ENCODE measurements at regions not wholly inside any gene's neighbourhood (a gene's known extent, or its start where the extent isn't known, plus 50 kb on each side); places are given as distances from the start of the nearest gene placed in this dataset.

DNA sequence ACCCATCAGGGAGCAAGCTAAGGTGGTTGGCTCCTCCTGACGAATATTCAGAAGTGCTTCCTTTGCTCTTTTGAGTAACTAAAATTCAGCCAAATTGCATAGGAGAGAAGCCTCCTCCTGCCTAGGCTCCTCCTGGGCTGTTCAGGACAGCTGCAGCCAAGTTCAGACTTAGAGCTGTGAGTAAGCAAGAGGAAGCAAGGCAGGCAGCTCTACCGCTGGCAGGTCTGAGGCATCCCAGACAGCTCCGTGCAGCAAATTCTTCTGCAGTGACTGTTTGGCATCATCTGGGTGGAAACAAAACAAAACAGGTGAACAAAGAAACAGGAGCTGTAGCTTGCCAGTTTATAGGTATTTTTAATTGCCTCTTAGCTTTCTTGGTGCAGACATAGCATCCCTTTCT is 421.0 kb downstream of the GADD45G start:
- no peaks in the 10 kb centered on the region for H3K9me3 ChIP-seq (ENCODE audit: insufficient read depth, low read length)
- H4K20me1 ChIP-seq (ENCODE audit: low read depth, low read length) = no peaks in the 10 kb centered on the region
- no peak overlapping the region for H3K27ac ChIP-seq (ENCODE audit: low read depth, low read length)
- H3K9me2 ChIP-seq (replicated peaks; ENCODE audit: insufficient read depth, low read length) = no peaks in the 10 kb centered on the region
- no peak overlapping the region for H3K4me3 ChIP-seq (ENCODE audit: insufficient read depth, low read length, poor library complexity, severe bottlenecking)
- no peak overlapping the region for H2AFZ ChIP-seq (ENCODE audit: low read depth, low read length, severe bottlenecking)
- H3K27me3 ChIP-seq (ENCODE audit: low read length) = no peaks in the 10 kb centered on the region
- no peak for TF ChIP-seq EZH2phosphoT487 (conservative IDR thresholded peaks at IDR 0.05; ENCODE audit: low read length)
- TF ChIP-seq, protein P1, sequence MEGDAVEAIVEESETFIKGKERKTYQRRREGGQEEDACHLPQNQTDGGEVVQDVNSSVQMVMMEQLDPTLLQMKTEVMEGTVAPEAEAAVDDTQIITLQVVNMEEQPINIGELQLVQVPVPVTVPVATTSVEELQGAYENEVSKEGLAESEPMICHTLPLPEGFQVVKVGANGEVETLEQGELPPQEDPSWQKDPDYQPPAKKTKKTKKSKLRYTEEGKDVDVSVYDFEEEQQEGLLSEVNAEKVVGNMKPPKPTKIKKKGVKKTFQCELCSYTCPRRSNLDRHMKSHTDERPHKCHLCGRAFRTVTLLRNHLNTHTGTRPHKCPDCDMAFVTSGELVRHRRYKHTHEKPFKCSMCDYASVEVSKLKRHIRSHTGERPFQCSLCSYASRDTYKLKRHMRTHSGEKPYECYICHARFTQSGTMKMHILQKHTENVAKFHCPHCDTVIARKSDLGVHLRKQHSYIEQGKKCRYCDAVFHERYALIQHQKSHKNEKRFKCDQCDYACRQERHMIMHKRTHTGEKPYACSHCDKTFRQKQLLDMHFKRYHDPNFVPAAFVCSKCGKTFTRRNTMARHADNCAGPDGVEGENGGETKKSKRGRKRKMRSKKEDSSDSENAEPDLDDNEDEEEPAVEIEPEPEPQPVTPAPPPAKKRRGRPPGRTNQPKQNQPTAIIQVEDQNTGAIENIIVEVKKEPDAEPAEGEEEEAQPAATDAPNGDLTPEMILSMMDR (IDR thresholded peaks at IDR 0.05; ENCODE audit: insufficient read depth, low read length, poor library complexity, severe bottlenecking) = no peak
- H3F3A ChIP-seq (ENCODE audit: insufficient read depth) = no peaks in the 10 kb centered on the region
- no peak overlapping the region for H3K4me2 ChIP-seq (ENCODE audit: low read depth, low read length, poor library complexity, severe bottlenecking)
- no peak overlapping the region for H3K9ac ChIP-seq (ENCODE audit: low read length)
- H3K36me3 ChIP-seq (ENCODE audit: low read length) = no peaks in the 10 kb centered on the region
- H3K79me2 ChIP-seq (ENCODE audit: insufficient read depth, low read length) = no peaks in the 10 kb centered on the region

DNA sequence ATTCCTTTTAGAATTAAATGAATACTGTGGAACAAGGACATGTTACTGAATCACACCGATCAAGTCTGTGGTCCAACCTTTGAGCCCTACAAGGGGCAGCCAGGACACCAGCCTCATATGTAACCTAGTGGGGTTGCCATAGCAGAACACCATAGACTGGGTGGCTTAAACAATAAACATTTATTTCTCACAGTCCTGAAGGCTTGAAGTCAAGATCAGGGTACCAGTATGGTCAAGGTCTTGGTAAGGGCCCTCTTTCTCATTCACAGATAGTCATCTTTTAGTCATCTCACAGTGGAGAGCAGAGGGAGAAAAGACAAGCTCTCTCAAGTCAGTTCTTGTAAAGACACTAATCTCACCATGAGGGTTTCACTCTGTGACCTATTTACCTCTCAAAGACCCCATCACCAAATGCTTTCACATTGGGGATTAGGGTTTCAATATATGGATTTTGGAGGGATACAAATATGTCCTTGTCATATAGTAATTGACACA is 422.5 kb downstream of the GADD45G start:
- no peaks in the 10 kb centered on the region for H4K20me1 ChIP-seq (ENCODE audit: low read depth, low read length)
- TF ChIP-seq EZH2phosphoT487 (conservative IDR thresholded peaks at IDR 0.05; ENCODE audit: low read length) = no peak
- TF ChIP-seq, protein P1 (IDR thresholded peaks at IDR 0.05; ENCODE audit: insufficient read depth, low read length, poor library complexity, severe bottlenecking) = no peak
- no peak overlapping the region for H3K27ac ChIP-seq (ENCODE audit: low read depth, low read length)
- no peaks in the 10 kb centered on the region for H3F3A ChIP-seq (ENCODE audit: insufficient read depth)
- no peaks in the 10 kb centered on the region for H3K27me3 ChIP-seq (ENCODE audit: low read length)
- H3K9me2 ChIP-seq (replicated peaks; ENCODE audit: insufficient read depth, low read length) = no peaks in the 10 kb centered on the region
- H3K9me3 ChIP-seq (ENCODE audit: insufficient read depth, low read length) = no peaks in the 10 kb centered on the region
- no peaks in the 10 kb centered on the region for H3K36me3 ChIP-seq (ENCODE audit: low read length)
- H3K79me2 ChIP-seq (ENCODE audit: insufficient read depth, low read length) = no peaks in the 10 kb centered on the region
- no peak overlapping the region for H2AFZ ChIP-seq (ENCODE audit: low read depth, low read length, severe bottlenecking)
- H3K4me3 ChIP-seq (ENCODE audit: insufficient read depth, low read length, poor library complexity, severe bottlenecking) = no peak overlapping the region
- H3K4me2 ChIP-seq (ENCODE audit: low read depth, low read length, poor library complexity, severe bottlenecking) = no peak overlapping the region
- H3K9ac ChIP-seq (ENCODE audit: low read length) = no peak overlapping the region

DNA sequence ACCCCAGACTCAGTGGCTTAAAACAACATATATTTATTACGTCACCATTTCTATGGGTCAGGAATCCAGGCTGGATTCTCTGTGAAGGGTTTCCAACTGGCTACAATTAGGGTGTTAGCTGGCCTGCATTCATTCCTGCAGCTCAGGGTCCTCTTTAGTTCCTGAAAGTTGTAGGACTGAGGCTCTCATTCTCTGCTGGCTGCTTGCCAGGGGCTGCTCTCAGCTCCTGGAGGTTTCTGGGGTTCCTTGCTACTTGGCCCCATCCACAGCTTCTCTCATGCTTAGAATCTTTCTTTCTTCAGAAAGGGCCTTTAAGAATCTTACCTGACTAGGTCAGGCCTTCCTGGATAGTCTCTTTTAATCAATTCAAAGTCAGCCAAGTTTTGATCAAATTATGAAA is 424.6 kb downstream of the GADD45G start:
- H3K4me2 ChIP-seq (ENCODE audit: low read depth, low read length, poor library complexity, severe bottlenecking) = no peak overlapping the region
- no peaks in the 10 kb centered on the region for H3K36me3 ChIP-seq (ENCODE audit: low read length)
- H3F3A ChIP-seq (ENCODE audit: insufficient read depth) = no peaks in the 10 kb centered on the region
- H3K9ac ChIP-seq (ENCODE audit: low read length) = no peak overlapping the region
- H3K79me2 ChIP-seq (ENCODE audit: insufficient read depth, low read length) = no peaks in the 10 kb centered on the region
- no peaks in the 10 kb centered on the region for H3K9me3 ChIP-seq (ENCODE audit: insufficient read depth, low read length)
- no peaks in the 10 kb centered on the region for H4K20me1 ChIP-seq (ENCODE audit: low read depth, low read length)
- no peak overlapping the region for H2AFZ ChIP-seq (ENCODE audit: low read depth, low read length, severe bottlenecking)
- no peak overlapping the region for H3K4me3 ChIP-seq (ENCODE audit: insufficient read depth, low read length, poor library complexity, severe bottlenecking)
- TF ChIP-seq EZH2phosphoT487 (conservative IDR thresholded peaks at IDR 0.05; ENCODE audit: low read length) = no peak
- TF ChIP-seq, protein P1 (IDR thresholded peaks at IDR 0.05; ENCODE audit: insufficient read depth, low read length, poor library complexity, severe bottlenecking) = no peak
- no peak overlapping the region for H3K27ac ChIP-seq (ENCODE audit: low read depth, low read length)
- no peaks in the 10 kb centered on the region for H3K27me3 ChIP-seq (ENCODE audit: low read length)
- no peaks in the 10 kb centered on the region for H3K9me2 ChIP-seq (replicated peaks; ENCODE audit: insufficient read depth, low read length)

All from SU-DHL-6 (cell line).